RPMI8226 (cell line): ENCODE measurements at regions not wholly inside any gene's neighbourhood (a gene's known extent, or its start where the extent isn't known, plus 50 kb on each side); places are given as distances from the start of the nearest gene placed in this dataset.
"Not testable (repeated sequence)": the region's sequence is repeated elsewhere in the genome, so short reads cannot be mapped to it uniquely, and the experiment has no call there.

Source experiments
- DNase-seq: peaks from one replicate; pipeline ENCODE4 v3.0.0-alpha.2; 2015

DNA sequence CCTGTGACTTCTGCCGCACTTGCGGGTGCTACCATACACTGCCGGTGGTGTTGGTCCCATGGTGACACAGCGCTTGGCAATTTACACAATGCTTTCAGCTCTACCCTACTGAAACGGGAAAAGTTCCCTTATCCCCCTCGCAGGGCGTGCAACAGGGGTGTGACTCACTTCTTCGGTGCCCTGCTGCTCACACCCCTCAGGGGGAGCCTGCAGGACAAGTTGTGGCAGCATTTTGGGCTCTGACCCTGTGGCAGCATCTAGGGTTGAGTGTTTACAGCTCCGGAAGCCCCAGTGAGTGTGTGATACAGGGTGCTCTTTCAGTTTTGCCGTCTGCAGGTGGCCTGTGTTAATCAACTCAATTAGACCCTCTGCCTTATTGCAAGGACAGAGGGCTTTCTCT lies 324.7 kb upstream of the RGMA start:
- no peak for DNase-seq

DNA sequence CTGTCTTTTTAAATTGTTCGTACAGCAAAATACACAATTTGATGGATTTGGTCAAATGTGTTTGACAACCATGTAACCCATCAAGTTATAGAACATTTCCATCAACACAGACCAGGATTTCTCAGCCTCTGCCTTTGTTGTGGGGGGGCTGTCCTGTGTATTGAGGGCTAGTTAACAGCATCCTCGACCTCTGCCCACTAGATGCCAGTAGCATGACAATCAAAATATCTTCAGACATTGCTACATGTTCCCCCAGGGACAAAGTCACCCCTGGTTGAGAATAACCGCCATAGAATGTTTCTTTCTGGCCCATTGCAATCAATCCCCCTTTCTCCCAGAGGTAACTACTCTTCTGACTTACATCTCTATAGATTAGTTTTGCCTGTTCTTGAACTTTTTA lies 310.1 kb upstream of the RGMA start:
- DNase-seq: no peak

DNA sequence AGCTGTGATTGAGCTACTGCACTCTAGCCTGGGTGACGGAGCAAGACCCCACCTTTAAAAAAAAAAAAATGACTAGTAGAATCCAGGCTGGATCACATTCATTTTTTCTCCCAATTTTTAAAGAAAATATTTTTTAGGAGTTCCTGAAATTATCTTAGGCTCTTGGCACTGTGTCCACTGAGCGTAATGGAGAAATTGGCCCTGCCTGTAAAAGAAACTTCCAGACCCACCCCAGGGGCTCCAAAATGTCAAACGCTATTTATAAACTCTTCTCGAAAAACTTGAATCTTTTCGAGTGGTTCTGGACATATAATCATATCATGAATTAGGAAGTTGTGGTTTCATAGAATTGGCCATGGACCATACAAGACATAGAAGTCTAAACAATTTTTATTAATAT lies 300.2 kb upstream of the RGMA start:
- DNase-seq: no peak

DNA sequence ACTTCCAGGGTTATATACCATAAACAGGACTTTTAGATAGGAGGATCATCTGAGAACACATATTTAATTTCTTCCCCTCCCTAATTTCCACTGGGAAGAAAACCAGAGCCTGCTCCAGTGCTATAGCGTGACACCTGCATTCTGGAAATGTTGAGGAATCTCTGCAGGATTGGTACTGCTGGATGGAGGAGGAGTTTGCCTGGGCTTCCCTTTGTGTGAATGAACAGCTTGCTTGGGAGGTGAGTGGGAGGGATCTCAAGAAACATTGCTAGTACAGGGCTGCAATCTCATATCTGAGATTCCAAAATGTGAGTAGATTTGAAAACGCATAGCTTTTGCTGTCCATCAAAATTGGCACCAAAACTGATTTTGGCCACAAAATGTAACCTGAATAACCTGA lies 295.9 kb upstream of the RGMA start:
- DNase-seq: no peak

DNA sequence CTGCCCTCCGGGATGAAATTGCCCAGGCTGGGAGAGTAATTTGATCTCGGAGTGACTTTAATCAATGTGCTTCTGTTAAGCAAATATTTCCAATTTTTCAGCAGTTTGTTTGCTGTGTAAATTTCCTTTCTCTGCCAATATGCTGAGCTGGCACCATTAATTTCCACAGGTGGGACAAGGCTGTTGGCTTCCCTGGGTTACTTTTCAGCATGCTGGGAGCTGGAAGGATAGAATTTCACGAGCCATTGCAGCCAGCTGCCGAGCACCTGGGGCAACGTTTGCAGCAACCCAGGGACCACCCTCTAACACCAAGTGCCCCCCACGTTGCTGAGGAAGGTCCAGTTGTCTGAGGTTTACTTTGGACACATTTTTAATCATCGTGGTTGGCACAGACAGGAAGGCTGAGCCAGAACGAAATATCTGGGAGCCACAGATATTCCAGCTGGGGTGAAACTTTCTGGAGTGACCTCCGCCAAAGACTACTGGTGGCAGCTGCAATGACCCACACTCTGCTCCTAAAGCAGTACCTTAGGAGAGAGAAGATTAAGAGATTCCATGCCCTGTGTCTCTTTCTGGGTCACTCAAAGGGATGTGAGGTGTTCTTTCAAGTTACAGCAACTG lies 293.3 kb upstream of the RGMA start:
- no peak for DNase-seq

DNA sequence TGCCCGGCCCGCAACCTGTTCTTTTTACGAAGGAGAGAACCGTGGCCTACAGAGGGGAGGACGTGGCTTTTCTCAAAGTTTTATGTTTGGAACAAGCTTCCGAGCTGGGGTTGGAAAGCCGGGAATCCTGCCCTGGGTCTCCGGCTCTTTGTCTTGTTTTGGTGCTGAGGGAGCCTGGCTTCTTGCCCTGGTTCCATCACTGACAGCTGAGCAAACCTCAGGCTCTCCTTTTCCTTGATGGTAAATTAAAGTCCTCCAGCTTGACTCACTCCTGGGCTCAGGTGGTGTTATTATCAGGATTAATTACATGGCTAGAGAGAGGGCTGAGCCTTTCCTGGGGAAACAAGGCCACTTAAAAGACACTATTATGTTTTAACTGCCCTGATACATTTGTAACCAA lies 289.5 kb upstream of the RGMA start:
- DNase-seq: no peak

DNA sequence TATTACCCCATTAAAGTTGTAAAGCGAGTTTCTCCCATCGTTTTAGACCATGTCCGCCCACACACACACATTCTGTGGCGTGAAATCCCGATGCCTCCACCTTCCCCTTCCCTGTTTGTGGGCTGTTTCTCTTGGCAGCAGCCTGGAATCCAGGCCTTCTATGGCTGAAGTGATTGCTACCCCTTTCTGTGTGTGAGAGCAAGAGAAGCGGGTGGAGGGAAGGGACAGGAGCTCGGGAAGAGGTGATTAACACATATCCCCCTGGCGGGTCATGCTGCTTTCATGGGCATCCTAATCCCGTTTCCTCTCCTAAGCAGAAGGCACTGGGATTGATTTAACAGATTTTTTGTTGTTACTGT lies 283.8 kb upstream of the RGMA start:
- DNase-seq: no peak

DNA sequence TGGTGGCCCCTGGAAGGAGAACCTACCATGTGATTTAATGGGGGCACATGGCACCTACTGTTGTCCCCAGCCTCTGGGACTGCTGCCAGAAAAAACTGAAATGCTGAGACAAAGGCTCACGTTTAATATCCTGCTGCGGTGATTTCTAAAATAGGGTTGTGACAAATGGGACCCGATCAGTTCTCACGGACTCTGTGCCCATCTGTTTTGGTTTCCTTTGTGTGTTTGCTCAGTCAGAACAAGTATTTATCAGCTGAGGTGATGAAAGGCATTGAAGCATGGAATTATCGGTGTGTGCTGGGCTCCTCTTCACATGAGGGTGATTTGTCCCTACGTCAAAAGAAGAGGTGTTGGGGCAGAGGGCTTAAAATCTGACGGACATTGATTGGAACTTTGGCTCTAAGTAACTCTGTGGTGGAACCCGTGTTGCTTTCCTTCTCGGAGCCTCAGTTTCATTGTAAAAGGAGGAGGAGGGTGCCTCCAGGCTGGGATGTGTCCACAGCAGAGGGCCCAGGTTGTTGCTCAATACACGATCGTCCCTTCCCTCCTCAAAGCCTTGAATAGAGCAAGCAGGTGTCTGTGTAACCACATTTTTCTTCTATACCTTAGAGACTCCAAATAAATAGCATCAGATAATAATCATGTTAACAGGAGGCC lies 283.3 kb upstream of the RGMA start:
- no peak for DNase-seq

DNA sequence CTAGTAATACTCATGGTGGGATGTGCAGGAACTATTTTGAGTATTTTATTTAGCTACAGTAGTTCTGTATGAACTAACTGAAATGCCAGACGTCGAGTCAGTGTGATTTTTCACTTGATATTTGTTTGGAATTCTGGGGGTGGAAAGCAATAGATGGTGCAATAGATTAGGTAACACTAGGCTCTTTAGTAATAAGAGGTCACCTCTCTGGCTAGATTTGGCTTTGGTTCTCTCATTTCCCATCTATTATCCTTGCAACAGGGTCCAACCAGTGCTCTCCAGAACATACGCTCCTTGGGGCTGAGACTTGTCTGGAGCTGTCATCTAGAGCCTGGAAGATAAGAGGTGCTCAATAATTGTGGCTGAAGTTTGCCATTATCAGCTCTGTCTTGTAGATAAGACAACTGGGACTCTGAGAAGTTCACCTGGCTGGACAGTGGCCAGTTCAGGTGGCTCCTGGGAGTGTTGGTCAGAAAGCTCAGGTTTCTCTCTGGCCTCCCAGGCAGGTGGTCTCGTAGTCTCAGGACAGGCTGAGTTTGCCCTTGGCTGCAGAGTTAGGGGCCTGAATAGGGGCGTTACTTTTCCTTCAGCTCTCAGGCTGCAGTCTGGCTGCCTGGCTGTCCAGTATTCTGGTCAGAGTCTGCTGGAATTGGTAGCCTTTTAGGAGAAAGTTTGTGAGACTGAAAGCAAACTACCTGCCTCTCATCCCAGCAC lies 277.5 kb upstream of the RGMA start:
- DNase-seq: no peak

DNA sequence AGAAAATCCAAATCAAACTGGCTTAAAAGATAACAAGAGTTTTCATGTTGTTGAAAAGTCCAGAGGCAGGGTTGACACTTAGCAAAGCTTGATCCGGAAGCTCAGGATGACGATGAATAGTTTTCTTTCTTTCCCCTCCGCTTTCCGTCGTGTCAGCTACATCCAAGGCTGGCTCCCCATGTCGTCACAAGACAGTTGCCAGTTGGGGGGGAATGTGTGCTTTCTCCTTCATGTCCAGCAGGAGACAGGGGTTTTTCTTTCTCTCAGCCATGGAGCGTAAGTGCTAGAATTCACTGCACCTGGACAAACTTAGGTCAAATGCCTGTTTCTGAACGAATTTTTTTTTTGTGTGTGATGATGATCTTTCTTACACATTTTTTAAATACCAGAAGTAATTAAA lies 273.8 kb upstream of the RGMA start:
- DNase-seq: no peak

DNA sequence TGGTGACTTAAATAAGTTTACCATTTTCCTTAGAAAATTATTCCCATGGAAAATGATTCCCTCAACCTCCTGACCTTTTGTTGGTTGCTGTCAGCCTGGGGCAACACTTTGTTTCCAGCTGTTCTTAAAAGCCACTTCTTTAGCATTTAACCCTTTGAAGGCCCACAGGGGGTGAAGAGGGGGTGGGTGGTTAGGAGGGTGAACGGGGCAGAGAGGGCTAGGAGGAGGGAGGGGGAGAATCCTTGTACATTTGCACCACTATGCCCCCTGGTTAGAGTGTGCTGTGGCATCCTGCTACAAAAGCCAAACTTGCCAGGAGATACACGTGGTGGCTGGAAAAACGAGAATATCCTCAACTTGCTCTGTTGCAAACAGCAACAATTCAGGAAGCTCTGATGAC lies 273.2 kb upstream of the RGMA start:
- no peak for DNase-seq

DNA sequence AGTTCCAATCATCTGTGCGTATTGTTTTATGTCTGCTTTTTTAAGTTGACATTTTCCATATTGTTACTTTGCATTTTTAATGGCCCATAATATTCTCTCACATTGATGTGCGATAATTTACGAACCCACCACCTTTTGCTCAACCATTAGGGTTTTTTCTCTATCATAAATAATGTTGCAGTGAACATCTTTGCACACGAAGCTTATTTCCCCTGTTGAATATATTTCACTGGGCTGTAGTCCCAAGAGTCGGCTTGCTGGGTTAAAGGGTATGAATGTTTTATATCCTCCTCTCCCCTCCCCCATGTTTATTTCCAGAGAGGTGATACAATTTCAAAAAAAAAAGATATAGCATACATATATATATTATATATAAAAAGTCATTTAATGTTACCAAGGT lies 272.7 kb upstream of the RGMA start:
- no peak for DNase-seq

DNA sequence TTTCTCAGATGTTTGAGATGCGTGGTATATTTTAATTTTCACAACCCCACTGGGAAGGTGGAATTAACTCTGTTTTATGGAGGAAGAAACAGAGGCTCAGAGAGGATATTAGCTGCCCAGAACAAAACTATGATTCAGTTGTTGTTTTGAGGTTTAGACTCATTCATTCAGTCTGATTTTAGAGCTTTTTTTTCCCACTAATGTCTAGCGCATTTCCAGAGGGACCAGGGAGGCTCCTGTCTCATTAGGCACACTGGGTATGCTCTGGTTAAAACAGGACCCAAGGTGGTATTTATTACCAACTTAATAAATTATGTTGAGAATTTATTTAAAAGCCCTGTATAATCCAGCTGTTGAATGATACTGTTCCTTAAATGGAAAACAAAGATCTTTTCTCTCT lies 272.0 kb upstream of the RGMA start:
- DNase-seq: no peak

DNA sequence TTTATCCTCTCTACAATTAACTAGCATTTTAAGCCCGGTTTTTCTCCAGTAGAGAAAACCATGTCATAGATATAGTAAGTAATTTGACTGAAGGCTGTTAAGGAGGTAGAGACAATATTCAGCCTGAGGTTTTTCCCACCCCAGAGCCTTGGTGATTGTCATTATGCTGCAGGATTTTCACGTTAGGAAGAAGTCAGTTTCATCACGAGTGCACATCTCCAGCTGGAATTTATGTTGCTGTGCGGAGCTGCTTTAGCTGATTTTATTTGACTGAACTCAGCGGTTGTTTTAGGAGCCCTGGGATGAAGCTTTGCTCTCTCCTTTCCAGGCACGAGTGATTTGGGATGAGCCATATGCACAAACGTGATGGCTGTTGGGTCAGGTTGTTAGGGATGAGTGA lies 271.3 kb upstream of the RGMA start:
- DNase-seq: no peak

DNA sequence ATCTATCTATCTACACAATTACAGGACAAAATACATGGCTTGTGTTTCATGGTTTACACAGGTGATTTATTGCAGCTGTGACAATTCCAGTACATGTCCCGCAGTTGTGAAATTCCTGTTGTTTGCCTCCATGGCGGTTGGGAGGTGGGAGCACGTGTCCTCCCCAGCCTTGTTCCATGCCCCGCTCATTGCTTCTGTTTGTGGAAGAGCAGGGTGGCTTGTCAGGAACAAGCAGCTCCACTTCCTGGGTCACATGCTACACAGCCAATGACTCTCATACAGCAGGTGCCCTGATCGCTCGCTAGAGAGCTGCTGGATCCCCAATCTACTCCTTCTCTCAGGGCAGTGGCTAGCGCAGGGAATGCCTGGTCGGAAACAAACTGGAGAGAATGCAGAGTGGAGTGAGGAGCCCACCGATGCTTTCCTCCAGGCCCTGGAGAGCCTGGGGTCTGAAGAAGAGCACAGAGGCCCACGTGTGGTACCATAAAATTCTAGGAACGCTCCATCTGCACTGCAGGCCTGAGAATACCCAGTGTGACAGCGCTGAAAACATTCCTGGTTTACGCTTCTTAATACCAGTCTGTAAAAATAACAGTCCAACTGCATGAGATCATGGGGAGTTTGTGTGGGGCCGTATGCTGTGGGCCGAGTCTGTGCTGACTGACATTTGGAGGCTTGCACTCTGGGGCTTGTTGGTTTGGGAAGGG lies 270.6 kb upstream of the RGMA start:
- no peak for DNase-seq

DNA sequence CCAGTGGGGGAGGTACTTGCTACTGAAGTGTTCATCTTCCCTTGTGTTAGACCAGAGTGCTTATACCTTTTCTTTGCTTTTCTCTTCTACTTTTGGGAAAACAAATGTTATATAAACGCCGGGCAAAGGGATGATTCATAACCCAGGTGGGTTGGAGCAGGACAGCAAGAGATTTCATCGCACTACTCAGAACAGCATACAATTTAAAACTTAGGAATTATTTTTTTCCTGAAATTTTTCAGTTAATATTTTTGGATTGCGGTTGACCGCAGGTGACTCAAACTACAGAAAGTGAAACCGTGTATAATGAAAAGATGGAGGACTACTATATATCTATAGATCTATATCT lies 270.0 kb upstream of the RGMA start:
- no peak for DNase-seq

DNA sequence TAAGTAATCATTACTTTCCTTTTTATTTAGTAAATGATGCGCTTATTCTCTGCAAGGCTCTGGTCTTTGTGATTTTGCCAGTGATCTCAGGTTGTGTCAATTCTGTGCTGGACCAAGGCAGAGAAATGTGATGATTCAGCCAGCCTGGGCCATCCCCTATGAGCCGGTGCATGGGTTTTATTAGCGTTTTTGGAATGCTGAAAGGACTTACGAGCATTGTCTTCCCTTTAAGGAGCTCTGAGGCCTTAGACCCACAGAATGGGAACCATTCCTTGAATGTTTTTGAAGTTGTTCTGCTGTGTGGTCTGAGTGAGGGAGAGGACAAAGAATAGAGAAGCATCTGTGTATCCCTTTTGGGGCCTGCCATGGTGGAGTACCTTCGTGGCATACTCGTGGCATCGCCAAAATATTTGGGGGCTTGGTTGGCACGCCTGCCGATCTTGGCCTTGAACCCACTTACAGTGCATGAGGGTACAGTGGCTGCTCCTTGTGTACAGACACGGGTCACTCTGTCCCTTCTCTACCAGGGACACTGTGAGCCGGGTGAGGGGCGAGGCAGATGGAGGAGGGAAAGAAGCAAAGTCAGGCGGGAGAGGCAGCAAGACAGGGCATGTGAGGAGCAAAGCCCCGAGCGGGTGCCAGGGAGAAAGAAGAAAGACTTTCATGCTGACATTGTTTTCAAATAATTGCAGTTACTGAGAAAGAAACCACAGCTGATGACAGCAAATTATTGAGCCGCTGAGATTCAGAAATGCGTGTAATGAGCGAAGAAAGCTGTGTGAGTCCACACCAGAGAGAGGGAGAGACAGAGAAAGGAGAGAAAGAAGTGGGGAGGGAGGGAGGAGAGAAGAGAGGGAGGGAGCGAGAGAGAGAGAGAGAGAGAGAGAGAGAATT lies 269.4 kb upstream of the RGMA start:
- DNase-seq: no peak

DNA sequence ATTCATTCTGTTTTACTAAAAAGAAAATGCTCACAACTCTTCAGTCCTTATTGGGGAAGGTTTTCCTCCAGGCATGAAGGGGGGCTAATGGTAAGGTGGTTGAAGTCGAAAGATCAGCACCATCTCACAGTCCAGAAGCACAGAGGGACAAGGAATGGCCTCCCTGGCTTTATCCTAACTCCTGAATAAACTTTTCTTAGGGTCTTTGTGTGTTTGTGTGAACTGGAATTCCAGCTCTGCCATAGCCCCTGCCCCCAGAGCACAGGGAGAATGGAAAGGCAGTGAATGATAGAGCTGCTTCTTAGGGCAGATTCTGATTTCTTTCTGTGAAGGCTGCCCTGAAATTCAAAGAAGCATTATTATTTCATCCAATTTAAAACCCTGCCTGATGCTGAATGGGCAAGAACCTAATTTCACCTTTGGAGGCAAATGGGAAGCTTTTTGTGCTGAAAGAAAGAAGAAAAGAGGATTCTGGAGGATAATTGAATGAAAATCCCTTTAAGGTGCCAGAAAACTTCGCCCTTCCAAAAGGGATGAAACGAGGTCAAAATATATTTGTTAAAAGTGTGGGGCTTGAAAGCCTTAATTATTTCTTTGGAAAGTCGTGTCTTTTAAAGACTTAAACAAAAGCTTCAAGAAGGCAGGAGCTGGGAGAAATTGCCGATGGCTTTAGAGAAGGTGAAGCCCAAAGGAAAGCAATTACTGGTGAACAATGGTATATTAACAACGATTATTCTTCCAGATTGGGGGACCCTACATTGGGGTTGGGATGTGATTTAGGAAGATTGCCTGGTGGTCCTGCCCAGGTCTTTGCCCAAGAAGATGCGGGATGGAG lies 259.9 kb upstream of the RGMA start:
- DNase-seq: no peak

DNA sequence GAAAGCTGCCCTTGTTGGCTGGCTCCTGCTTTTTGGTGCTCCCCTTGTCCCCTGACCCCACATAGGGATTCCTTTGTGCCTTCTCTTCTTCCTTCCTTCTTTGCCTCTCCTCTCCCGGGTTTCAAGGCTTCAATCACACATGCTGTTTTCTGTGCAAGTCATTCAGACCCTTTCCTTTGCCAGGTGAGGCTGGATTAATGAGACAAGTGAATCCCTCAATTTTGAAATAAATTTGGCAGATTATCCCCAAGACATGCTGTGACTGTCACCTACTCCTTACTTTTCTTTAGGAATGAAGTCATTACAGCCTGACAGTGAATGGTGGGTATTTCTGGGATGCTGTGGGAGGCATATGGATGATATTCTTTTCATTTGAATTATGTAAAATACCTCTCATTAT lies 259.0 kb upstream of the RGMA start:
- DNase-seq: no peak

DNA sequence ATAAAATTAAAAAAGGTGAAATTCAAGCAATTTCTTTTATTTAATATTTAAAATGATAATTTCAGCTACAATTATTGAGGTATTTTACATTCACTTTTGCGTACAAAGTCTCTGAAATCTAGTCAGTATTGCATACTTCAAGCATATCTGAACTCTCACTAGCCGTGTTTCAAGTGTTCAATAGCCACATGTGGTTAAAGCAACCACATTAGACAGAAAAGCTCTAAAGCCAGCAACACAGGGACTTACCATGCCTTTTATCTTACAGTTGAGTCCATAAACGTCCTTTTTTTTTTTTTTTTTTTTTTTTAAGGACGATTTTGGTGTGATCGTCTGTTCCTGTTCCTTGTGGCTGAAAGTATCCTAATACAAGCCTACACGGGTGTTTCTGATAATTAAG lies 257.0 kb upstream of the RGMA start:
- no peak for DNase-seq

DNA sequence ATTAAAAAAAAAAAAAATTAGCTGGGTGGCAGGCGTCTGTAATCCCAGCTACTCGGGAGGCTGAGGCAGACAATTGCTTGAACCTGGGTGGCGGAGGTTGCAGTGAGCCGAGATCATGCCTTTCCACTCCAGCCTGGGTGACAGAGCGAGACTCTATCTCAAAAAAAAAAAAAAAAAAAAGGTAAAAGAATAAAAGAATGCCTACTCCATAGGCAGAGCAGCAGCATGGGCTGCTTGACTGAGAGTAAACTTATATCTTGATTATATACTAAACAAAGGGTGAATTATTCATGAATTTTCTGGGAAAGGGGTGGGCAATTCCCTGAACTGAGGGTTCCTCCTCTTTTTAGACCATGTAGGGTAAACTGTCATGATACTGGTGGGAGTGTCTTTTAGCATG lies 254.4 kb upstream of the RGMA start:
- not testable (repeated sequence) for DNase-seq

DNA sequence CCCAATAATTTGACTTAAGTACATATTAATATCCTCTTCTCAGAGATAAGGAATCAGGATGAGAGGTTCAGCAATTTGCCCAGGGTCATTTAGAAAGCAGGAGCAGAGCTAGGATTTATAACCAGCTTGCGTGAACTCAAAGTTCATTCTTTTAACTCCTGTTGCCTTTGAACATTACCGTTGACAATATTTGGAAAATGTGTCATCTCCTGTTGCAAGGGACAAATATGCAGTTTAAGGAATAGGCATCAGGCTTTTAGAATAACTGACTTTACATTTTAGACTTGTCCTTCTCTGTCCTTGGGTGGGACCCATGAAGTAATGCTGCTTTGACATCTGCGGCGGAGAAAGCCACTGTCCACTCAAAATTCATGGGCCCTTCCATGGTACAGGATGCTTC lies 252.2 kb upstream of the RGMA start:
- DNase-seq: no peak
